ENCODE measurements at regions not wholly inside any gene's neighbourhood (a gene's known extent, or its start where the extent isn't known, plus 50 kb on each side); places are given as distances from the start of the nearest gene placed in this dataset.

GRCh38 chr1:60849401-60849800, 233.0 kb upstream of the NFIA start:
- Histone ChIP-seq H3K4me1 (ENCODE audit: control insufficient read depth, extremely low read depth, insufficient read depth, low read length) (no peaks in the 10 kb centered on the region), H2AFZ (ENCODE audit: control insufficient read depth, low read length) (no peak overlapping the region), H3K4me2 (ENCODE audit: control insufficient read depth, extremely low read depth, insufficient read depth, low read depth, low read length) (no peak overlapping the region), H4K20me1 (ENCODE audit: control insufficient read depth, extremely low read depth, insufficient read depth, low read length) (no peaks in the 10 kb centered on the region), H3K27me3 (ENCODE audit: control insufficient read depth, extremely low read depth, insufficient read depth, low read length) (no peaks in the 10 kb centered on the region), H3K36me3 (ENCODE audit: control insufficient read depth in 2 of 2, extremely low read depth in 1 of 2, insufficient read depth in 2 of 2, low read length in 2 of 2) (no peaks in the 10 kb centered on the region), H3K27ac (ENCODE audit: control insufficient read depth, insufficient read depth, low read length) (no peak overlapping the region), H3K9ac (ENCODE audit: control insufficient read depth, extremely low read depth, insufficient read depth, low read length) (no peak overlapping the region), H3K9me3 (ENCODE audit: control insufficient read depth, low read depth, low read length) (no peaks in the 10 kb centered on the region), H3K4me3 (ENCODE audit: control insufficient read depth in 2 of 3, extremely low read depth in 1 of 3, insufficient read depth in 2 of 3, low read depth in 1 of 3, low read length in 3 of 3) (no peak overlapping the region), H3K9me1 (ENCODE audit: control insufficient read depth, extremely low read depth, insufficient read depth, low read length) (no peaks in the 10 kb centered on the region), H3K79me2 (ENCODE audit: control insufficient read depth, insufficient read depth, low read length) (no peaks in the 10 kb centered on the region)
- DNase-seq (ENCODE audit: low read depth, low spot score) (no peak), FAIRE-seq (no peak)
- TF ChIP-seq EZH2 (IDR thresholded peaks at IDR 0.05; ENCODE audit: low read length) (no peak), CTCF (optimal IDR thresholded peaks at IDR 0.05 in 1 of 3, IDR thresholded peaks at IDR 0.05 in 1 of 3, conservative IDR thresholded peaks at IDR 0.05 in 1 of 3; ENCODE audit: extremely low read depth in 1 of 3, insufficient read depth in 2 of 3, low read length in 3 of 3) (no peak)
- dilution Hi-C loops (cut with MboI; ENCODE audit: extremely low pct_ligation_motif_present, low sequenced_read_pairs), result no loop called here

- no peaks in the 10 kb centered on the region for H3K9me3 ChIP-seq (ENCODE audit: control insufficient read depth, low read depth, low read length)
- TF ChIP-seq CTCF (optimal IDR thresholded peaks at IDR 0.05 in 1 of 3, IDR thresholded peaks at IDR 0.05 in 1 of 3, conservative IDR thresholded peaks at IDR 0.05 in 1 of 3; ENCODE audit: extremely low read depth in 1 of 3, insufficient read depth in 2 of 3, low read length in 3 of 3) (peak in 2 of 3 experiments; percentile 44 to 49), EZH2 (IDR thresholded peaks at IDR 0.05; ENCODE audit: low read length) (no peak)
- H3K4me1 ChIP-seq (ENCODE audit: control insufficient read depth, extremely low read depth, insufficient read depth, low read length), result no peaks in the 10 kb centered on the region
- H3K36me3 ChIP-seq (ENCODE audit: control insufficient read depth in 2 of 2, extremely low read depth in 1 of 2, insufficient read depth in 2 of 2, low read length in 2 of 2), result no peaks in the 10 kb centered on the region
- FAIRE-seq (no peak), DNase-seq (ENCODE audit: low read depth, low spot score) (no peak)
- H2AFZ ChIP-seq (ENCODE audit: control insufficient read depth, low read length), result no peak overlapping the region
- H3K79me2 ChIP-seq (ENCODE audit: control insufficient read depth, insufficient read depth, low read length), result no peaks in the 10 kb centered on the region
- H3K27me3 ChIP-seq (ENCODE audit: control insufficient read depth, extremely low read depth, insufficient read depth, low read length), result no peaks in the 10 kb centered on the region
- no peaks in the 10 kb centered on the region for H3K9me1 ChIP-seq (ENCODE audit: control insufficient read depth, extremely low read depth, insufficient read depth, low read length)
- dilution Hi-C loops (cut with MboI; ENCODE audit: extremely low pct_ligation_motif_present, low sequenced_read_pairs), result no loop called here
- peak overlapping the region; percentile 31 for H3K4me2 ChIP-seq (ENCODE audit: control insufficient read depth, extremely low read depth, insufficient read depth, low read depth, low read length)
- no peak overlapping the region for H3K27ac ChIP-seq (ENCODE audit: control insufficient read depth, insufficient read depth, low read length)
- no peak overlapping the region for H3K4me3 ChIP-seq (ENCODE audit: control insufficient read depth in 2 of 3, extremely low read depth in 1 of 3, insufficient read depth in 2 of 3, low read depth in 1 of 3, low read length in 3 of 3)
- H3K9ac ChIP-seq (ENCODE audit: control insufficient read depth, extremely low read depth, insufficient read depth, low read length), result no peak overlapping the region
- H4K20me1 ChIP-seq (ENCODE audit: control insufficient read depth, extremely low read depth, insufficient read depth, low read length), result no peaks in the 10 kb centered on the region
Observed at GRCh38 chr1:60848583-60849188, 233.7 kb upstream of the NFIA start.

All from keratinocyte (primary cell).